Endodermal cell (in vitro differentiated cells): ENCODE measurements at regions not wholly inside any gene's neighbourhood (a gene's known extent, or its start where the extent isn't known, plus 50 kb on each side); places are given as distances from the start of the nearest gene placed in this dataset.

Experiments
- DNase-seq: peaks from one replicate; pipeline ENCODE4 v3.0.0-alpha.2; 2017
- H3K27ac ChIP-seq: 2 replicates; pipeline ENCODE4 v1.5.1; 2013; ENCODE audit warnings: mild to moderate bottlenecking, low read depth, low read length, moderate library complexity
- H3K27me3 ChIP-seq: 2 replicates; pipeline ENCODE4 v1.6.1; 2013; ENCODE audit warnings: mild to moderate bottlenecking, low read length, moderate library complexity; ENCODE audit not compliant: insufficient read depth, control insufficient read depth, poor library complexity, severe bottlenecking
- H3K36me3 ChIP-seq: 2 replicates; pipeline ENCODE4 v1.7.0; 2013; ENCODE audit warnings: mild to moderate bottlenecking, low read length, moderate library complexity; ENCODE audit not compliant: control insufficient read depth, insufficient read depth
- H3K4me1 ChIP-seq: one replicate; pipeline ENCODE4 v1.7.0; 2013; ENCODE audit warnings: low read length; ENCODE audit not compliant: control insufficient read depth, insufficient read depth
- H3K4me3 ChIP-seq: 2 replicates; pipeline ENCODE4 v1.5.1; 2013; ENCODE audit warnings: mild to moderate bottlenecking, low read length, moderate library complexity
- H3K9ac ChIP-seq: 2 replicates; pipeline ENCODE4 v1.6.1; 2013; ENCODE audit warnings: mild to moderate bottlenecking, low read length, moderate library complexity; ENCODE audit not compliant: poor library complexity, severe bottlenecking; ENCODE audit errors: extremely low read depth
- H3K9me3 ChIP-seq: 2 replicates; pipeline ENCODE4 v1.6.1; 2013; ENCODE audit warnings: mild to moderate bottlenecking, low read length, moderate library complexity; ENCODE audit not compliant: control insufficient read depth
- H3K27ac Mint-ChIP-seq: 2 replicates; pipeline ENCODE4 v1.8.0; 2020; ENCODE audit warnings: mixed read lengths
- H3K27me3 Mint-ChIP-seq: 2 replicates; pipeline ENCODE4 v1.8.0; 2021; ENCODE audit warnings: mild to moderate bottlenecking, mixed read lengths; ENCODE audit not compliant: insufficient read depth
- H3K36me3 Mint-ChIP-seq: 2 replicates; pipeline ENCODE4 v1.8.0; 2020; ENCODE audit warnings: low read depth, mixed read lengths
- H3K4me1 Mint-ChIP-seq: 2 replicates; pipeline ENCODE4 v1.8.0; 2020; ENCODE audit warnings: mixed read lengths
- H3K4me3 Mint-ChIP-seq: 2 replicates; pipeline ENCODE4 v1.8.0; 2020; ENCODE audit warnings: mild to moderate bottlenecking, moderate library complexity, mixed read lengths
- H3K9me3 Mint-ChIP-seq: 2 replicates; pipeline ENCODE4 v1.8.0; 2020; ENCODE audit warnings: mild to moderate bottlenecking, mixed read lengths
- CTCF ChIP-seq: fragments of 200-600 bp; sonication (generic); conservative IDR thresholded peaks from 2 replicates; pipeline ENCODE4 v1.5.0; 2021; ENCODE audit warnings: antibody characterized with exemption, mild to moderate bottlenecking
- WGBS, 2 experiments: methylation state at CpG; one replicate each; pipeline versions ENCODE4 v1.1.5 to v1.1.7; 2013; ENCODE audit warnings: missing lambda C conversion rate in 2 of 2, mixed read lengths in 1 of 2; ENCODE audit not compliant: insufficient coverage in 1 of 2, insufficient read length in 1 of 2; 5-methylcytosine and 5-hydroxymethylcytosine counted together

- Mint-ChIP-seq H3K27me3 (no peaks in the 10 kb centered on the region), H3K4me1 (no peaks in the 10 kb centered on the region), H3K9me3 (no peaks in the 10 kb centered on the region), H3K27ac (no peak overlapping the region), H3K4me3 (no peak overlapping the region), H3K36me3 (no peaks in the 10 kb centered on the region)
- H3K9me3 ChIP-seq = no peaks in the 10 kb centered on the region
- no peaks in the 10 kb centered on the region for H3K36me3 ChIP-seq
- H3K4me1 ChIP-seq = no peaks in the 10 kb centered on the region
- no peak overlapping the region for H3K4me3 ChIP-seq
- H3K27ac ChIP-seq = no peak overlapping the region
- WGBS, 2 experiments = 80 to 94% methylated on average over 2 to 3 of the region's 4 CpGs
- TF ChIP-seq CTCF = peak; percentile 23
- no peak overlapping the region for H3K9ac ChIP-seq
- no peaks in the 10 kb centered on the region for H3K27me3 ChIP-seq
- DNase-seq = no peak
These were observed 199.9 kb downstream of the SLC6A15 start for GRCh38 chr12:84712747-84713146.

DNA sequence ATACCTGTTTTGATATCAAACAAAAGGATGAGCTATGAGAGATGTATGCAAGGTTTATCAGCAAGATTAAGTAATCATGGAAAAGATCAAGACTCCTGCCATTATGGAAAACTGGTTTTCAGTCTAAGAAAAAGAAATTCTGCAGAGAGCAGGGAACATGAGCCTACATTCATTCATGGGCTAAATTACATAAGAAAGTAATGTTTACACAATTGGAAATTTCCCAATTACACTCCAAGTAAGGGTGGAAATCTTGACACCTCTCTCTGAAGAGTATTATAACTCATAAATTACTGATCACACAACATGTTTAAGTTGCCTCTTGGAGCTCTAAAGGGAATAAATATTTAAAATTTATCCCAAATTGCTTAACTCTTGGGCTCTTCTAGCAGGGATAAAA, 206.2 kb downstream of the SLC6A15 start:
- DNase-seq = no peak
- Histone ChIP-seq H3K9ac (no peak overlapping the region), H3K36me3 (no peaks in the 10 kb centered on the region), H3K4me1 (no peaks in the 10 kb centered on the region), H3K9me3 (no peaks in the 10 kb centered on the region), H3K27me3 (no peaks in the 10 kb centered on the region), H3K27ac (no peak overlapping the region), H3K4me3 (no peak overlapping the region)
- Mint-ChIP-seq H3K4me1 (no peaks in the 10 kb centered on the region), H3K4me3 (no peak overlapping the region), H3K27ac (no peak overlapping the region), H3K27me3 (no peaks in the 10 kb centered on the region), H3K36me3 (no peaks in the 10 kb centered on the region), H3K9me3 (no peaks in the 10 kb centered on the region)
- no peak for TF ChIP-seq CTCF

DNA sequence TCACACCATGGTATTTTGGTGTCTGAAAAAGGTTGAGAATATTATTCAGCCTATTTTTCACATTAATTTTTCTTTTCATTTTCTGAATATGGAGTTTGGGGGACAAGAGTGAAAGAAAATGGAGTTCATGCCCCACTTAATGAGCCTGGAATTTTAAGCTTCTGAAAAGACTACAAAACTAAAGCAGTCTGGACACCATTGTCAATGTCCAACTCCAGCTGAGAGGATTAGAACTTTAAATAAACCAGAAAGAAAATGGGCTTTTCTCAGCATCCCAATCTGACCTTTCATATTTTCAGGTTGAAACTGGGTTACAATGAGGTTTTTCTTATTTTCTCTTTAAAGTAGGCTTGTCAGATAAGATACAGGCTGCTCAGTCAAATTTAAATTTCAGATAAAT, 207.7 kb downstream of the SLC6A15 start:
- Histone ChIP-seq H3K36me3 (no peaks in the 10 kb centered on the region), H3K4me3 (no peak overlapping the region), H3K27me3 (no peaks in the 10 kb centered on the region), H3K4me1 (no peaks in the 10 kb centered on the region), H3K9me3 (no peaks in the 10 kb centered on the region), H3K9ac (no peak overlapping the region), H3K27ac (peak overlapping the region; percentile 1)
- no peaks in the 10 kb centered on the region for H3K36me3 Mint-ChIP-seq
- H3K9me3 Mint-ChIP-seq = no peaks in the 10 kb centered on the region
- no peak for TF ChIP-seq CTCF
- no peak overlapping the region for H3K4me3 Mint-ChIP-seq
- no peaks in the 10 kb centered on the region for H3K27me3 Mint-ChIP-seq
- H3K27ac Mint-ChIP-seq = no peak overlapping the region
- DNase-seq = no peak
- no peaks in the 10 kb centered on the region for H3K4me1 Mint-ChIP-seq
